Lower lobe of right lung (tissue), 2 donors: ENCODE measurements at regions not wholly inside any gene's neighbourhood (a gene's known extent, or its start where the extent isn't known, plus 50 kb on each side); places are given as distances from the start of the nearest gene placed in this dataset.

Experiments
- ATAC-seq, 2 donors: fragments of 200-7000 bp; cut with Tn5 transposase; one replicate each; pipeline ENCODE4 v1.9.1; 2020 to 2022; ENCODE audit warnings: mild to moderate bottlenecking in 2 of 2, moderate library complexity in 2 of 2
- DNase-seq: peaks from one replicate; pipeline ENCODE4 v3.0.0-alpha.2; 2020
- H3K27ac ChIP-seq: fragments of 200-600 bp; one replicate; pipeline ENCODE4 v1.8.0; 2022
- H3K27me3 ChIP-seq: fragments of 200-600 bp; one replicate; pipeline ENCODE4 v1.8.0; 2022; ENCODE audit warnings: low read depth
- H3K36me3 ChIP-seq: fragments of 200-600 bp; one replicate; pipeline ENCODE4 v1.8.0; 2022; ENCODE audit warnings: mild to moderate bottlenecking
- H3K4me1 ChIP-seq: fragments of 200-600 bp; one replicate; pipeline ENCODE4 v1.8.0; 2022
- H3K4me3 ChIP-seq: fragments of 200-600 bp; one replicate; pipeline ENCODE4 v1.8.0; 2022; ENCODE audit warnings: mild to moderate bottlenecking
- H3K9me3 ChIP-seq: fragments of 200-600 bp; one replicate; pipeline ENCODE4 v1.8.0; 2022
- CTCF ChIP-seq: fragments of 200-600 bp; IDR thresholded peaks from one replicate; pipeline ENCODE4 v1.8.0; 2022; ENCODE audit warnings: antibody characterized with exemption, mild to moderate bottlenecking
- intact Hi-C: fragments of 100-400 bp; cut with DNase I; formaldehyde crosslinking; loops from one replicate; pipeline ENCODE4 v1.11.0; 2022
- donor health status: DM: no; HTN: yes; CAD: no; lungs with severe emphysema.

GRCh38 chr1:29392486-29393450 lies 156.4 kb downstream of the PTPRU start:
- no peak overlapping the region for H3K27ac ChIP-seq
- no peaks in the 10 kb centered on the region for H3K36me3 ChIP-seq
- no peaks in the 10 kb centered on the region for H3K4me1 ChIP-seq
- ATAC-seq, result no peak
- no peak overlapping the region for H3K4me3 ChIP-seq
- TF ChIP-seq CTCF, result no peak
- intact Hi-C loops, result no loop called here
- no peak for DNase-seq
- no peaks in the 10 kb centered on the region for H3K9me3 ChIP-seq
- peaks cover 33% of the 10 kb centered on the region for H3K27me3 ChIP-seq

- no peak overlapping the region for H3K27ac ChIP-seq
- H3K4me3 ChIP-seq, result no peak overlapping the region
- no peaks in the 10 kb centered on the region for H3K4me1 ChIP-seq
- DNase-seq (no peak), ATAC-seq (no peak)
- no peak for TF ChIP-seq CTCF
- H3K9me3 ChIP-seq, result no peaks in the 10 kb centered on the region
- intact Hi-C loops, result no loop called here
- peaks cover 33% of the 10 kb centered on the region for H3K27me3 ChIP-seq
- H3K36me3 ChIP-seq, result no peaks in the 10 kb centered on the region
These were observed 155.7 kb downstream of the PTPRU start for GRCh38 chr1:29392036-29392435.

GRCh38 chr1:29391362-29391880 lies 155.1 kb downstream of the PTPRU start:
- DNase-seq, result no peak
- Histone ChIP-seq H3K36me3 (no peaks in the 10 kb centered on the region), H3K4me3 (no peak overlapping the region), H3K27ac (no peak overlapping the region), H3K9me3 (no peaks in the 10 kb centered on the region), H3K4me1 (no peaks in the 10 kb centered on the region), H3K27me3 (peaks cover 38% of the 10 kb centered on the region)
- no peak for TF ChIP-seq CTCF
- intact Hi-C loops, result no loop called here
- ATAC-seq, result no peak

GRCh38 chr1:29390491-29391361 lies 154.4 kb downstream of the PTPRU start:
- Histone ChIP-seq H3K36me3 (no peaks in the 10 kb centered on the region), H3K4me1 (no peaks in the 10 kb centered on the region), H3K27ac (no peak overlapping the region), H3K4me3 (no peak overlapping the region), H3K9me3 (no peaks in the 10 kb centered on the region), H3K27me3 (peaks cover 45% of the 10 kb centered on the region)
- intact Hi-C loops, result no loop called here
- no peak for TF ChIP-seq CTCF
- ATAC-seq, result no peak
- DNase-seq, result no peak

- Histone ChIP-seq H3K36me3 (no peaks in the 10 kb centered on the region), H3K27ac (no peak overlapping the region), H3K4me1 (no peaks in the 10 kb centered on the region), H3K27me3 (peaks cover 47% of the 10 kb centered on the region), H3K4me3 (no peak overlapping the region), H3K9me3 (no peaks in the 10 kb centered on the region)
- no peak for TF ChIP-seq CTCF
- no peak for ATAC-seq
- intact Hi-C loops, result no loop called here
- DNase-seq, result no peak
These were observed 153.8 kb downstream of the PTPRU start for GRCh38 chr1:29390075-29390474.
